ENCODE measurements at regions not wholly inside any gene's neighbourhood (a gene's known extent, or its start where the extent isn't known, plus 50 kb on each side); places are given as distances from the start of the nearest gene placed in this dataset.

- Histone ChIP-seq H3K27me3 (no peaks in the 10 kb centered on the region), H3K4me3 (no peak overlapping the region), H3K9me3 (no peaks in the 10 kb centered on the region), H3K27ac (no peak overlapping the region), H3K36me3 (no peaks in the 10 kb centered on the region), H3K4me1 (no peaks in the 10 kb centered on the region)
- intact Hi-C loops (cut with DNase I): no loop called here
- no peak for TF ChIP-seq CTCF (IDR thresholded peaks at IDR 0.05)
- no peak for TF ChIP-seq POLR2A (IDR thresholded peaks at IDR 0.05)
- TF ChIP-seq POLR2AphosphoS5 (IDR thresholded peaks at IDR 0.05; ENCODE audit: insufficient read depth in 1 of 2, low read depth in 1 of 2): no peak
- DNase-seq (ENCODE audit: extremely low spot score in 2 of 2): no peak
Measured at GRCh38 chr1:233435622-233436021, 108.1 kb downstream of the MAP3K21 start.

- intact Hi-C loops (cut with DNase I): no loop called here
- DNase-seq (ENCODE audit: extremely low spot score in 2 of 2): no peak
- Histone ChIP-seq H3K27me3 (no peaks in the 10 kb centered on the region), H3K36me3 (no peaks in the 10 kb centered on the region), H3K27ac (no peak overlapping the region), H3K4me3 (no peak overlapping the region), H3K4me1 (no peaks in the 10 kb centered on the region), H3K9me3 (no peaks in the 10 kb centered on the region)
- TF ChIP-seq POLR2AphosphoS5 (IDR thresholded peaks at IDR 0.05; ENCODE audit: insufficient read depth in 1 of 2, low read depth in 1 of 2): no peak
- TF ChIP-seq CTCF (IDR thresholded peaks at IDR 0.05): no peak
- TF ChIP-seq POLR2A (IDR thresholded peaks at IDR 0.05): no peak
Measured at GRCh38 chr1:233439721-233440120, 112.2 kb downstream of the MAP3K21 start.

- no peak for DNase-seq (ENCODE audit: extremely low spot score in 2 of 2)
- no peak overlapping the region for H3K27ac ChIP-seq
- no peaks in the 10 kb centered on the region for H3K9me3 ChIP-seq
- intact Hi-C loops (cut with DNase I): no loop called here
- no peak overlapping the region for H3K4me3 ChIP-seq
- no peaks in the 10 kb centered on the region for H3K27me3 ChIP-seq
- TF ChIP-seq POLR2A (IDR thresholded peaks at IDR 0.05) (no peak), POLR2AphosphoS5 (IDR thresholded peaks at IDR 0.05; ENCODE audit: insufficient read depth in 1 of 2, low read depth in 1 of 2) (no peak), CTCF (IDR thresholded peaks at IDR 0.05) (peak in 2 of 3 experiments; percentile 35 to 57)
- H3K36me3 ChIP-seq: no peaks in the 10 kb centered on the region
- H3K4me1 ChIP-seq: no peaks in the 10 kb centered on the region
Measured at GRCh38 chr1:233440951-233441401, 113.5 kb downstream of the MAP3K21 start.

- no peak overlapping the region for H3K4me3 ChIP-seq
- H3K4me1 ChIP-seq: no peaks in the 10 kb centered on the region
- H3K27me3 ChIP-seq: no peaks in the 10 kb centered on the region
- intact Hi-C loops (cut with DNase I): no loop called here
- H3K27ac ChIP-seq: no peak overlapping the region
- H3K36me3 ChIP-seq: no peaks in the 10 kb centered on the region
- no peak for TF ChIP-seq POLR2A (IDR thresholded peaks at IDR 0.05)
- no peak for TF ChIP-seq POLR2AphosphoS5 (IDR thresholded peaks at IDR 0.05; ENCODE audit: insufficient read depth in 1 of 2, low read depth in 1 of 2)
- no peak for TF ChIP-seq CTCF (IDR thresholded peaks at IDR 0.05)
- DNase-seq (ENCODE audit: extremely low spot score in 2 of 2): no peak
- H3K9me3 ChIP-seq: no peaks in the 10 kb centered on the region
Measured at GRCh38 chr1:233442026-233442780, 114.7 kb downstream of the MAP3K21 start.

- Histone ChIP-seq H3K4me1 (no peaks in the 10 kb centered on the region), H3K27me3 (no peaks in the 10 kb centered on the region), H3K4me3 (no peak overlapping the region), H3K36me3 (no peaks in the 10 kb centered on the region), H3K9me3 (no peaks in the 10 kb centered on the region), H3K27ac (no peak overlapping the region)
- no peak for DNase-seq (ENCODE audit: extremely low spot score in 2 of 2)
- intact Hi-C loops (cut with DNase I): no loop called here
- no peak for TF ChIP-seq CTCF (IDR thresholded peaks at IDR 0.05)
- peak in 1 of 2 donors; percentile 13 for TF ChIP-seq POLR2AphosphoS5 (IDR thresholded peaks at IDR 0.05; ENCODE audit: insufficient read depth in 1 of 2, low read depth in 1 of 2)
Measured at GRCh38 chr1:233443040-233443760, 115.7 kb downstream of the MAP3K21 start.

All from vagina (tissue), 2 donors.